ENCODE measurements at regions not wholly inside any gene's neighbourhood (a gene's known extent, or its start where the extent isn't known, plus 50 kb on each side); places are given as distances from the start of the nearest gene placed in this dataset.

- TF ChIP-seq CTCF (IDR thresholded peaks at IDR 0.05), result no peak
- no peak for TF ChIP-seq POLR2AphosphoS5 (IDR thresholded peaks at IDR 0.05)
Observed at GRCh38 chr6:156638581-156638980, 138.6 kb upstream of the ARID1B start.
